Activated T-helper 2 cell treated with anti-CD3 and anti-CD28 coated beads, Interferon-gamma antibody, Interleukin-2, Interleukin-4, amounts not matched to agents 10 μg/mL and 5 μg/mL and 100 μg/mL, durations not matched to agents 14 hours and 24 hours and 36 hours (primary cell): ENCODE measurements at regions not wholly inside any gene's neighbourhood (a gene's known extent, or its start where the extent isn't known, plus 50 kb on each side); places are given as distances from the start of the nearest gene placed in this dataset.

ENCODE experiments used
- DNase-seq: peaks from one replicate; pipeline ENCODE4 v3.0.0; 2021; ENCODE audit warnings: low spot score
- H3K27ac Mint-ChIP-seq: one replicate; pipeline ENCODE4 v1.8.0; 2021; ENCODE audit warnings: mixed read lengths
- H3K27me3 Mint-ChIP-seq: one replicate; pipeline ENCODE4 v1.8.0; 2021; ENCODE audit warnings: low read depth, mixed read lengths
- H3K36me3 Mint-ChIP-seq: one replicate; pipeline ENCODE4 v1.8.0; 2021; ENCODE audit warnings: low read depth, mixed read lengths
- H3K4me1 Mint-ChIP-seq: one replicate; pipeline ENCODE4 v1.8.0; 2021; ENCODE audit warnings: low read depth, mixed read lengths
- H3K4me3 Mint-ChIP-seq: one replicate; pipeline ENCODE4 v1.8.0; 2021; ENCODE audit warnings: low read depth, mild to moderate bottlenecking, moderate library complexity, mixed read lengths
- H3K9me3 Mint-ChIP-seq: one replicate; pipeline ENCODE4 v1.8.0; 2021; ENCODE audit warnings: mixed read lengths
- intact Hi-C: fragments of 100-400 bp; cut with micrococcal nuclease; formaldehyde crosslinking; loops from one replicate; pipeline ENCODE4 v1.15.1; 2023

DNA sequence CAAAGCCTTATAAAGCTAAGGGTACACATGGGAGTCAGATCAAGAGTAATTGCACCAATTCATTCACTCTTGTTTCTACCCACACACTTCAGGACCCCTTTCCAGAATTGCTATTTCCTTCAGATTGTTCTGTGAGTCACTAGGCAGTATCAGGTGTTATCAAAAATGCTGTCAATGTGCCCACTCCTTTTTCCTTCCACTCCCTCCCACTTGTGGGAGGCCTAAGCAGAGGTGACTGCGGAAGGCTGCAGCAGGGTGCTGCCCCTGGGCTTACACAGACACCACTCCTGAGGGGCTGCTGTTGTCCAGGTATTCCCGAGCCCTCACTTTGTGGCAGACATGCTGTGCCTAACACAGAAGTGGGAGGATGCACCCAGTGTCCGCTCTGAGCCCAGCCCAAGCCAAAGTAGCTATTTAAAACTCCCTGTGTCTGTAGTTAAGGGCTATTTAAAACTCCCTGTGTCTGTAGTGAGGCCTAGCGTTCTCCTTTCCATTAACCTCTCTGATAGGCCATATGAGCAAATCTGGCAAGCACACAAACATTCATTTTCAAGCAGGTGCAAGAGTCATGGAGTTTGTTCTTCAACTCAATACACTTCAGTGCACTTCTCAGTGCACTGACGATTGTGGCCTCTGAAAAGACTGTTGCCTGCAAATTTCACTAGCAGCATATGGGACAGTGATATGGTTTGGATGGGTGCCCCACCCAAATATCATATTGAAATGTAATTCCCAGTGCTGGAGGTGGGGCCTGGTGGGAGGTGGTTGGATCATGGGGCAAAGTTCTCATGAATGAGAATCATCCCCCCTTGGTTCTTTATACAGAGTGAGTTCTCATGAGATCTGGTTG, 117.8 kb downstream of the PHLDA1 start:
- Mint-ChIP-seq H3K27ac (peak overlapping the region; percentile 40), H3K4me1 (peaks cover 27% of the 10 kb centered on the region), H3K9me3 (no peaks in the 10 kb centered on the region), H3K27me3 (peaks cover 1% of the 10 kb centered on the region), H3K36me3 (no peaks in the 10 kb centered on the region), H3K4me3 (no peak overlapping the region)
- intact Hi-C loops = loop anchor here (1.0 to 5.0 kb wide), 8 partner anchors 21 to 272 kb away; no protein-coding TSS in a partner anchor
- DNase-seq = no peak

DNA sequence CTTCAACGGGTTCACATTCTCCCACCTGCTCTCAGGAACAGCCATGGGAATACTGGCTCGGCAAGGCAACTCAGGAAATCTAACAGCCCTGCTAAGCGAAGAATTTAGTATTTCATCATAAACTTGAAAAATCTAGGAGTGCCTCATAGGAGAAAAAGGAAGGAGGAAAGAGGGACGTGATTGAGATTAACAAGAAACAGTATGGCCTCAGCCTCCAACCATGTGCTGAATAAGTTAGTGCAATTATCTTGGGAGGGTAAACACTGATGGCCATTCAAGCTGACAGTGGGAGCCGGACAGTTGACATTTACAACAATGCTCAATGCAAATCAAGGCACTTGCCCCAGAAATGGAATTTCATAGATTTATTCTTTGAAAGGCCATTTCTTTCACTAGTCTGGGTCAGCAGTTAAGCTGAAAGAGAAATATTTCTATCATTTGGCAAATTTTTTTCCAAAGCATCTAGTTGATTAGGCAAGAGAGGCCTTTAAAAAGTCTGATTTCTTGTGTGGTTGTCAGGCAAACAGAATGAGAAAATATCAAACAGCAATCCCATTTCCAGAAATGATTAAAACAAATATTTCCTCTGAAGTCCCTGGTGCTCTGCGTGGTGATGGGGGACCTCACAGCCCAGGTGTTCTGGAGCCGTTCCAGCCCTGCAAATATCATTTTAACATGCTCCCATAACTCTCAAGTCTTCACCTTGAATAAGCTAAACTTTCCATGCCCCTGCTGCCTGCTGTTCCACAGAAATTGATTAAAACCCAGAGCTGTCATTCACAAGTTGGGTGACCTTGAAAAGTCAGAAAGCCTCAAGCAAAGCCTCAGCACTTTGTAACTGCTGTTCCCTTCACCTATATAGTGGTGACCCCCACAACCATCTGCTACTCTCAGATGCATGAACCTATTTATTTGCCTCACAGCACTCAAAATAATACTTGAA, 121.6 kb downstream of the PHLDA1 start:
- no peaks in the 10 kb centered on the region for H3K9me3 Mint-ChIP-seq
- H3K36me3 Mint-ChIP-seq = no peaks in the 10 kb centered on the region
- peaks cover 5% of the 10 kb centered on the region for H3K27me3 Mint-ChIP-seq
- H3K4me1 Mint-ChIP-seq = peaks cover 17% of the 10 kb centered on the region
- no peak overlapping the region for H3K4me3 Mint-ChIP-seq
- DNase-seq = no peak
- no peak overlapping the region for H3K27ac Mint-ChIP-seq
- intact Hi-C loops = loop anchor here (5.0 kb wide), 2 partner anchors 93 to 253 kb away; no protein-coding TSS in a partner anchor

DNA sequence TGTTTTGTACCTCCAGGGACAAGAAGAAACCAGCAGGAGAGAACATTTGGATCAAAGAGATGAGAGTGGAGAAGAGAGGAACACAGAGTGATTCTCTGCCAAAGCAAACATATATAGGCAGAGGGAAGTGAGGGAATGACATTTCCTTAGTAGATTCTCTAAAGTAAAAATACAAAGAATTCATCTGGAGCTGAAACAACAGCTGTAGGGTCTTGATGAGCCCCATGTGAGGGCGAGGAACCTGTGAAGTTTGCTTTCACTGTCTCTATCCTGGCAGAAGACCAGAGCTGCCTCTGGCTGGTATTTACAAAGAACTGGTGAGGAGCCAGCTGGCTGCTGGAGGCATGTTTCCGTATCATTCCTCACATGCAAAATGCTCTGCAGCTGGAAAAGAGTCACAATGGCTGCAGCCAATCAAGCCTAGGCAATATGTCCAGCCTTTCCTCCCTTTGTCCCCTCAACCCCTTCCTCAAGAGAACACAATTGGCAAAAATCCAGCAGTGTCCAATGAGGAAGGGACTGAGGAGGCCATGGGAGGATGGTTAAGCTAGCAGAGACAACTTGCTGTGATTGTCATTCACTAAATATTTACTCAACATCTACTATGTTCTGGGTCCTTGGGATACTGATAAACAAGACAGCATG, 122.5 kb downstream of the PHLDA1 start:
- Mint-ChIP-seq H3K27me3 (peaks cover 5% of the 10 kb centered on the region), H3K9me3 (no peaks in the 10 kb centered on the region), H3K36me3 (no peaks in the 10 kb centered on the region), H3K4me3 (no peak overlapping the region), H3K27ac (no peak overlapping the region), H3K4me1 (peaks cover 11% of the 10 kb centered on the region)
- DNase-seq = no peak
- intact Hi-C loops = no loop called here

DNA sequence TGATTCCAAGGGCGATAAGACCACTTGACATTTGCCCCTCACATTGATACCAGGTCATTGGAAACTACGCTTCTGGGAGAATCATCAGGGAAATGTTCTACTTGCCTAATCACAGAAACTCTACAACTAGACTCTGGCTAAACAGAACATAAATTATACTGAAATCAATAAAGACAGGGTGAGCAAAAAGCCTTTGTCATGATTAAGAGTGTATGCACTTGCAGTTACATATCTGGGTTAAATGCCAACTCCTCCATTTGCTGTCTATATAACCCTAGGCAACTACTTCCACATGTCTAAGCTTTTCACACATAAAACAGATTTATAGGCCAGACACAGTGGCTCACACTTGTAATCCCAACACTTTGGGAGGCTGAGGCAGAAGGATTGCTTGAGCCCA, 125.7 kb downstream of the PHLDA1 start:
- H3K27ac Mint-ChIP-seq = no peak overlapping the region
- H3K4me1 Mint-ChIP-seq = no peaks in the 10 kb centered on the region

DNA sequence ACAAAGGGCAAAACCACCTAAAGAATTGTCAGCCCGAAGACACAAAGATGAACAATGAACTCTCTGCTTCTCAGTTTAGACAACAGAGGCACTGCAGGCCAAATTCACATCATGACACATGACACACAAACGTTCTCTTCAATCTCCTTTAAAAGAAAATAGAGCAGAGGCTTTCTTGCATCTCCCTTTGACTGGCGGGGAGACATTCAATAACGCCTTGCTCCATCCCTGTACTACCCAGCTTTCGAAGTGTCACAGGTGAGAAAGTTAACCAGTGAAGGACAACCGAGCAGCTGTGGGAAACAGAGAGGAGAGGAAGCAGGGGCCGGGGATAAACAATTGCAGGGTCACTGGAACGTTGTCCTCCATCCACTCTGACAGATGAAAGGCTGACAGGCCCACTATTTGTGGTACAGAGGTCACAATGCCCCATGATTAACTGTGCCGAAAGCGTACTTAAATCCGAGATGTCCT, 130.8 kb downstream of the PHLDA1 start:
- no peak for DNase-seq
- H3K4me3 Mint-ChIP-seq = no peak overlapping the region
- intact Hi-C loops = no loop called here
- no peaks in the 10 kb centered on the region for H3K36me3 Mint-ChIP-seq
- peaks cover 26% of the 10 kb centered on the region for H3K27me3 Mint-ChIP-seq
- no peak overlapping the region for H3K27ac Mint-ChIP-seq
- no peaks in the 10 kb centered on the region for H3K9me3 Mint-ChIP-seq
- no peaks in the 10 kb centered on the region for H3K4me1 Mint-ChIP-seq

More for the DNA sequence above, 125.7 kb downstream of the PHLDA1 start:
- H3K27me3 Mint-ChIP-seq = peaks cover 12% of the 10 kb centered on the region
- no peak overlapping the region for H3K4me3 Mint-ChIP-seq
- H3K36me3 Mint-ChIP-seq = no peaks in the 10 kb centered on the region
- intact Hi-C loops = no loop called here
- no peak for DNase-seq
- no peaks in the 10 kb centered on the region for H3K9me3 Mint-ChIP-seq

DNA sequence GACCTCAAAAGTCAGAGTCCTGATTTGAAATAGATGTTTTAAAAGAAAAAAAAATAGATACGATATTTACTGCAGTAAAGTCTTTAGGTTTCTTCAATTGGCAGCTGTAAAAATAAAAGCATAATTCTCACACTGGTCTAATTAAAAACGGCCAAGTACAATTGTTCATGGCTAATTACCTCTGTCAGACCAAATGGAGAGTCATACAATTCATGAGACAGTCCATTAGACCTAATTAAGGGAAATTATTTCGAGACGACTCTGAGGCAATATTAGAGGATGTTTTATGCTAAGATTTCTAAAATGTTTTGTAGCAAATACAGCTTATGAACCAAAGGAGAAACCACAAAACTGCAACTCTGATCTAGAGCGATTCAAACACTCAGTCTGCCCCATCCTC, 131.3 kb downstream of the PHLDA1 start:
- H3K4me3 Mint-ChIP-seq = no peak overlapping the region
- H3K27ac Mint-ChIP-seq = no peak overlapping the region

DNA sequence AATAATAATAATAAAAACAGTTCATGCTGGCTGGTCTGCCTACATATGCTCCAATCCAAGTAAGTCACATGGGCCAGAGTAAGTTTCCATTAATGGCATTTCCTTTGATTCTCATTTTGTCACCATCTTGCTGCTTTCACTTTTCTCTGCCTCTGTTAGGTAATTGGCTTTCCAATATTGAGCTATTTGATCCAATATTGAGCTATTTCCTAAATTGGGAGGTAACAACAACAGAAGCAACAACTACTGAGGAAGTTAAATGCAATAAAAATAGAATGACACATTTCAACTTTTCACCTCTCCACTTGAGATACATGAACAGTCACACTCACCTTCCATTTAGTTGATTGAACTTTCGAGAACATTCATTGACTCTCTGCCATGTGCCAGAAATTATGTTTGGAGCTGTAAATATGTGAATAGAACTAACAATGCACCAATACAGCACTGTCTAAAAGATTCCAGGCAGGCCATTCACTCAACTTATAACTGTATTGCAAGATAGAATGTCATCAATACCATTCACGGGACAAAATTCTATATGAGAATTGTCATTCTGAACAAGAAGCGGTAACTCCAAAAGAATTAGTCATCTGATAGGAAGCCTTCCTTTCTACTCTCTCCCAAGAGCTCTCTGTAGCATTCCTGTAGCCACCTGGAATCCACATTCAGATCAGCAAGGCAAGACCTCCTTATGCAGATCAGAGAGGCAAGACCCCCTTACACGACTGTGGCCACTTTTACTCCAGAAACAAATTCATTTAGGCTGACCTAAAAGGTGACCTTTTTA, 136.4 kb downstream of the PHLDA1 start:
- H3K4me3 Mint-ChIP-seq = no peak overlapping the region
- H3K27me3 Mint-ChIP-seq = peaks cover 27% of the 10 kb centered on the region
- no peak overlapping the region for H3K27ac Mint-ChIP-seq
- no peak for DNase-seq
- no peaks in the 10 kb centered on the region for H3K9me3 Mint-ChIP-seq
- intact Hi-C loops = no loop called here
- no peaks in the 10 kb centered on the region for H3K36me3 Mint-ChIP-seq
- peaks cover 16% of the 10 kb centered on the region for H3K4me1 Mint-ChIP-seq

More for the DNA sequence above, 131.3 kb downstream of the PHLDA1 start:
- no peaks in the 10 kb centered on the region for H3K9me3 Mint-ChIP-seq
- no peaks in the 10 kb centered on the region for H3K36me3 Mint-ChIP-seq
- H3K27me3 Mint-ChIP-seq = peaks cover 27% of the 10 kb centered on the region
- DNase-seq = no peak
- intact Hi-C loops = no loop called here
- H3K4me1 Mint-ChIP-seq = no peaks in the 10 kb centered on the region

DNA sequence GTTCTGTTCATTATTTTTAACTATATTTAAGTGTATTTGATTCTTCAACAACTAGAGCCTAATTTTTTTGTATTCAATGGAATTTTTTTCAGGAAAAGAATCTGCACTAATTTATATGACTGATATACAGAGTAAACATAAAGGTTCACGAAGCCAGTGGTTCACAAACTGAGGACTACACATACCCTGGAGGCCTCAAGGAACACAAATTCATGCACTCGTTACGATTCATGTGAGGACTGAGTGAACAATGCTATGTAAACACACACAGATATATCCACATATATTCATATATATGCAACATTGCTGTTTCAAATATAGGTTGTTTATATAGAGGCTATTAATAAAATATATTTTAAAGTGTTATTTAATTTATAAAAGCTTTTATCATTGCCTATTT, 137.8 kb downstream of the PHLDA1 start:
- DNase-seq = no peak
- intact Hi-C loops = no loop called here
- Mint-ChIP-seq H3K36me3 (no peaks in the 10 kb centered on the region), H3K4me3 (no peak overlapping the region), H3K9me3 (no peaks in the 10 kb centered on the region), H3K27me3 (peaks cover 30% of the 10 kb centered on the region), H3K4me1 (peaks cover 18% of the 10 kb centered on the region), H3K27ac (no peak overlapping the region)

DNA sequence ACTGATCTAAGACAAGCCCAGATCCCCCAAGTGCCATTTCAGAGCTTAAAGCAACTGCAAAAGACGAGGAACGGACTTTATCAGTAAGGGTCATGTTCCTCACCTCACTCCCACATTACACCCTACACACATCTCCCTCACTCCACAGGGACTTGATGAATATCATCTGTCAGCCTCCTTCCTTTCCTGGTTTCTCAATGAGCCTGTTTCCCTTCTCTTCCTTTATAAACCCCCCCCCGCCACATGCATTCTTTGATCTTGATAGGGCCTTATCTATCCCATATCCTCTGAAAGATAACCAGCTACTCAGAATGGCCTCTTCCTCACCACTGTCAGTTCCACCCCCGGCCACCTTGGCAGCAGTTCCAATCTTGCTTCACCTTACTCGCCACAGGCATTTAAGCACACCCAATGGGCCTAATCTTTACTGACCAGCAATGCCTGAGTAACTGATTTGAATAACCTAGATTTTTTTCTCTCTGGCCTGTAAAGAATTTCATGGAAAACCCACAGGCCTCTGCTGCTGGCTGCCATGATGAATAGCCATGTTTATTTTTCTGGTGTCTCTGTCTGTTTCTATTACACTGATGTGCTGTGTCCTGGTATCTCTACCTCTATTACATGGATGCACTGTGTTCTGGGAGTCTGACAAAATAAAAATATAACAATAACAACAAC, 138.7 kb downstream of the PHLDA1 start:
- H3K4me3 Mint-ChIP-seq = no peak overlapping the region
- DNase-seq = no peak
- no peaks in the 10 kb centered on the region for H3K36me3 Mint-ChIP-seq
- H3K27me3 Mint-ChIP-seq = peaks cover 30% of the 10 kb centered on the region
- intact Hi-C loops = no loop called here
- H3K27ac Mint-ChIP-seq = no peak overlapping the region
- peaks cover 18% of the 10 kb centered on the region for H3K4me1 Mint-ChIP-seq
- no peaks in the 10 kb centered on the region for H3K9me3 Mint-ChIP-seq

DNA sequence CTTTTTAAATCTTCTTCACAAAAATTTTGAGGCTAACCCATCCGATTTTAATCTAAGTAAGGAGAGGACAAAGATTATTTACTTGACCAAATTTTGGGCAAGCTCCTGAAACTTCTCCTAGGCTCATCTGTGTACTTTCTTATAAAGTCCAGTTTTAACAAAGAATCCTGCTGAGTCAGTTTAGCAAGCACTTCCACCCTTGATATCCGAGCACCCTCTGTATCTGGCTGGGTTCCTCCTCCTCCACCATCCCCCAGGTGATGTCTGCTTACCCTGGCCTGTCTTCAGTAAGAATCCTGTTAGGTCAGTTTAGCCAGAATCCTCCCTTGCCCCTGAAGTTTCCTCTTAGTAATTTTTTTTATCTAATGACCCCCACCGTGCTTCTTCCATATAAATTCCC, 140.5 kb downstream of the PHLDA1 start:
- Mint-ChIP-seq H3K4me3 (no peak overlapping the region), H3K27me3 (peaks cover 25% of the 10 kb centered on the region), H3K9me3 (no peaks in the 10 kb centered on the region)

DNA sequence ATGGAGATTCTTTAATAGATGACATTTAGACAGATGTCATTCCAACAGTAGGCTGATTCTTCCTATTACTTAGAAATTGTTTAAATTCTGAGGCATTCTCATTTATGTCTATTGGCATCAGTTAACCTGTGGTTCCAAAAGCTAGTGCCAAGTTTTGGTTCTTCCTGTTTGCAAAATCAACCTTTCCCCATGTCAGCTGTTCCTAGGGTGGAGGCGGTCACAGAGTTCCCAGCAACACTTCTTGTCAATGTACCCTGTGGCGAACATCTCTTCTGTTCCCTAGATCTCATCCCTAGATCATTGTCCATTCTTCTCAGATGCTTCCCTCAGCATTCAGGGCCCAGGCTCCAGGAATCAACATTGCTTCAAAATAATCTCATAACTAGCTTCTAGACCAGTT, 140.9 kb downstream of the PHLDA1 start:
- no peak overlapping the region for H3K4me3 Mint-ChIP-seq
- peaks cover 18% of the 10 kb centered on the region for H3K4me1 Mint-ChIP-seq
- intact Hi-C loops = no loop called here
- no peak for DNase-seq
- H3K27me3 Mint-ChIP-seq = peaks cover 25% of the 10 kb centered on the region
- H3K9me3 Mint-ChIP-seq = no peaks in the 10 kb centered on the region
- no peak overlapping the region for H3K27ac Mint-ChIP-seq
- H3K36me3 Mint-ChIP-seq = no peaks in the 10 kb centered on the region

More for the DNA sequence above, 140.5 kb downstream of the PHLDA1 start:
- no peak overlapping the region for H3K27ac Mint-ChIP-seq
- H3K4me1 Mint-ChIP-seq = peaks cover 18% of the 10 kb centered on the region
- DNase-seq = no peak
- no peaks in the 10 kb centered on the region for H3K36me3 Mint-ChIP-seq
- intact Hi-C loops = no loop called here
